A673 (cell line): ENCODE measurements at regions not wholly inside any gene's neighbourhood (a gene's known extent, or its start where the extent isn't known, plus 50 kb on each side); places are given as distances from the start of the nearest gene placed in this dataset.

Experiments used
- EZH2 ChIP-seq: fragments of 200-600 bp; sonication (generic); IDR thresholded peaks from 2 replicates; pipeline ENCODE4 v1.6.1; 2017; ENCODE audit warnings: borderline replicate concordance, low read depth, mild to moderate bottlenecking, mixed read lengths, antibody characterized with exemption, low read length; ENCODE audit not compliant: poor library complexity, severe bottlenecking
- TF ChIP-seq, protein P1 (sequence below): fragments of 300-800, 200-600 bp; sonication (generic); conservative IDR thresholded peaks from 2 replicates; pipeline ENCODE4 v1.5.1; 2017; ENCODE audit warnings: low read depth, mild to moderate bottlenecking, antibody characterized with exemption, low read length, moderate library complexity, mixed read lengths

GRCh38 chrX:30156880-30157560, 58.3 kb upstream of the MAGEB2 start:
- TF ChIP-seq, protein P1, sequence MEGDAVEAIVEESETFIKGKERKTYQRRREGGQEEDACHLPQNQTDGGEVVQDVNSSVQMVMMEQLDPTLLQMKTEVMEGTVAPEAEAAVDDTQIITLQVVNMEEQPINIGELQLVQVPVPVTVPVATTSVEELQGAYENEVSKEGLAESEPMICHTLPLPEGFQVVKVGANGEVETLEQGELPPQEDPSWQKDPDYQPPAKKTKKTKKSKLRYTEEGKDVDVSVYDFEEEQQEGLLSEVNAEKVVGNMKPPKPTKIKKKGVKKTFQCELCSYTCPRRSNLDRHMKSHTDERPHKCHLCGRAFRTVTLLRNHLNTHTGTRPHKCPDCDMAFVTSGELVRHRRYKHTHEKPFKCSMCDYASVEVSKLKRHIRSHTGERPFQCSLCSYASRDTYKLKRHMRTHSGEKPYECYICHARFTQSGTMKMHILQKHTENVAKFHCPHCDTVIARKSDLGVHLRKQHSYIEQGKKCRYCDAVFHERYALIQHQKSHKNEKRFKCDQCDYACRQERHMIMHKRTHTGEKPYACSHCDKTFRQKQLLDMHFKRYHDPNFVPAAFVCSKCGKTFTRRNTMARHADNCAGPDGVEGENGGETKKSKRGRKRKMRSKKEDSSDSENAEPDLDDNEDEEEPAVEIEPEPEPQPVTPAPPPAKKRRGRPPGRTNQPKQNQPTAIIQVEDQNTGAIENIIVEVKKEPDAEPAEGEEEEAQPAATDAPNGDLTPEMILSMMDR, result no peak
- TF ChIP-seq EZH2, result no peak
